ENCODE measurements at regions not wholly inside any gene's neighbourhood (a gene's known extent, or its start where the extent isn't known, plus 50 kb on each side); places are given as distances from the start of the nearest gene placed in this dataset.

- H2BK12ac ChIP-seq (ENCODE audit: insufficient read length, low read depth, low read length): no peak overlapping the region
- H3K27me3 ChIP-seq (ENCODE audit: insufficient read depth, low read length): no peaks in the 10 kb centered on the region
- H3T11ph ChIP-seq (ENCODE audit: low read length): no peak overlapping the region
- Mint-ChIP-seq H3K27me3 (ENCODE audit: low read depth) (peaks cover 17% of the 10 kb centered on the region), H3K9me3 (no peaks in the 10 kb centered on the region; a peak in 1 of 5 replicates), H3K4me3 (no peak overlapping the region), H3K4me1 (no peaks in the 10 kb centered on the region), H3K27ac (no peak overlapping the region), H3K36me3 (ENCODE audit: insufficient read depth in 1 of 3, low read depth in 3 of 3) (no peaks in the 10 kb centered on the region; a peak in 1 of 7 replicates)
- no peak for DNase-seq
- H3K9me3 ChIP-seq (ENCODE audit: control insufficient read depth, low read depth, low read length): no peaks in the 10 kb centered on the region
- H2BK120ac ChIP-seq (ENCODE audit: low read depth, low read length, poor library complexity, severe bottlenecking): no peak overlapping the region
- no peak overlapping the region for H3K23ac ChIP-seq (ENCODE audit: insufficient read length, low read depth, low read length)
- no peaks in the 10 kb centered on the region for H4K20me1 ChIP-seq (ENCODE audit: control insufficient read depth, insufficient read depth, insufficient read length)
- H4K91ac ChIP-seq (ENCODE audit: insufficient read length, low read depth, low read length): no peak overlapping the region
- no peak overlapping the region for H2BK20ac ChIP-seq (ENCODE audit: low read depth, low read length, poor library complexity, severe bottlenecking)
- no peak overlapping the region for H3K4ac ChIP-seq (ENCODE audit: low read depth, low read length)
- H3K4me2 ChIP-seq (ENCODE audit: insufficient read depth, insufficient read length, low read length): no peak overlapping the region
- no peak overlapping the region for H2BK15ac ChIP-seq (ENCODE audit: low read depth, low read length)
- H3K56ac ChIP-seq (ENCODE audit: insufficient read length, low read depth, low read length): no peak overlapping the region
- TF ChIP-seq, protein P1, sequence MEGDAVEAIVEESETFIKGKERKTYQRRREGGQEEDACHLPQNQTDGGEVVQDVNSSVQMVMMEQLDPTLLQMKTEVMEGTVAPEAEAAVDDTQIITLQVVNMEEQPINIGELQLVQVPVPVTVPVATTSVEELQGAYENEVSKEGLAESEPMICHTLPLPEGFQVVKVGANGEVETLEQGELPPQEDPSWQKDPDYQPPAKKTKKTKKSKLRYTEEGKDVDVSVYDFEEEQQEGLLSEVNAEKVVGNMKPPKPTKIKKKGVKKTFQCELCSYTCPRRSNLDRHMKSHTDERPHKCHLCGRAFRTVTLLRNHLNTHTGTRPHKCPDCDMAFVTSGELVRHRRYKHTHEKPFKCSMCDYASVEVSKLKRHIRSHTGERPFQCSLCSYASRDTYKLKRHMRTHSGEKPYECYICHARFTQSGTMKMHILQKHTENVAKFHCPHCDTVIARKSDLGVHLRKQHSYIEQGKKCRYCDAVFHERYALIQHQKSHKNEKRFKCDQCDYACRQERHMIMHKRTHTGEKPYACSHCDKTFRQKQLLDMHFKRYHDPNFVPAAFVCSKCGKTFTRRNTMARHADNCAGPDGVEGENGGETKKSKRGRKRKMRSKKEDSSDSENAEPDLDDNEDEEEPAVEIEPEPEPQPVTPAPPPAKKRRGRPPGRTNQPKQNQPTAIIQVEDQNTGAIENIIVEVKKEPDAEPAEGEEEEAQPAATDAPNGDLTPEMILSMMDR (conservative IDR thresholded peaks at IDR 0.05): no peak
- H2BK5ac ChIP-seq (ENCODE audit: insufficient read length, low read length): no peak overlapping the region
- H3K23me2 ChIP-seq (ENCODE audit: insufficient read length, low read depth, low read length, poor library complexity, severe bottlenecking): no peaks in the 10 kb centered on the region
- H3K14ac ChIP-seq (ENCODE audit: insufficient read depth, low read length): no peak overlapping the region; the same call in 1 of the 2 replicates
- H2AFZ ChIP-seq (ENCODE audit: low read length): no peak overlapping the region
- no peak overlapping the region for H3K18ac ChIP-seq (ENCODE audit: insufficient read length, low read depth, low read length)
- no peak overlapping the region for H2AK5ac ChIP-seq (ENCODE audit: insufficient read length, low read length)
- H3K79me2 ChIP-seq (ENCODE audit: insufficient read depth, low read length): no peaks in the 10 kb centered on the region
- H4K8ac ChIP-seq (replicated peaks; ENCODE audit: insufficient read length, low read depth, low read length): no peak overlapping the region
- no peak overlapping the region for H3K9ac ChIP-seq (ENCODE audit: extremely low read depth, insufficient read length, low read length)
- no CpG with 5 or more reads among the region's 3 CpGs for WGBS (ENCODE audit: extremely low coverage, insufficient read length, low lambda C conversion rate)
- no peak overlapping the region for H3K27ac ChIP-seq (ENCODE audit: insufficient read length, low read depth, low read length)
- H3K4me1 ChIP-seq (ENCODE audit: insufficient read depth, low read length): no peaks in the 10 kb centered on the region
- no peak overlapping the region for H4K5ac ChIP-seq (ENCODE audit: insufficient read length, low read depth, low read length)
- H3K79me1 ChIP-seq (ENCODE audit: insufficient read depth, low read depth, low read length, poor library complexity, severe bottlenecking): no peaks in the 10 kb centered on the region
Measured at GRCh38 chr17:68170246-68170645, 77.6 kb upstream of the AMZ2 start.

All from H9 (cell line).